ENCODE measurements at regions not wholly inside any gene's neighbourhood (a gene's known extent, or its start where the extent isn't known, plus 50 kb on each side); places are given as distances from the start of the nearest gene placed in this dataset.

DNA sequence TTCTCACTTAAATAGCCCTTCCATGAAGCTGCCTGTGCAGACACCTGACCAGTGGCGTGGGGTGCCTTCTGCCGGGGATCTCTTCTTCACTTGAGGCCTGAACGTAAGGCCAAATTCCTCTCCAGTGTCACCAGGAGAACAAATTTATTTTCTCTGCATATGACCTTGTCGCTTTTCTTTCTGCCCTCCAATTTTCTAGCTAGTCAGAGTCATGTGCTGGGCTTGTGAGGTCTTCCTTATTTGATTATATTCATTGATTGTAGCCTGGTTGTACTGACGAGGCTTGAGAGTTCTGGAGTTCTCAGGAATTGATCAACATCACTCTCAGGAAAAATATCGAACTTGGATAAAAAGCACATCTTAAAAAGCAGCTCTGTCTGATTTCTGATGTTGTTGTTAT is 255.7 kb downstream of the BUB3 start:
- TF ChIP-seq CTCF (IDR thresholded peaks at IDR 0.05) (no peak), POLR2AphosphoS5 (IDR thresholded peaks at IDR 0.05) (no peak), POLR2A (IDR thresholded peaks at IDR 0.05) (no peak)
